ENCODE measurements at regions not wholly inside any gene's neighbourhood (a gene's known extent, or its start where the extent isn't known, plus 50 kb on each side); places are given as distances from the start of the nearest gene placed in this dataset.

- 53% methylated on average over 5 of the region's 7 CpGs for WGBS (ENCODE audit: insufficient coverage)
- ATAC-seq (replicated peaks in 1 of 4): no peak
- DNase-seq: no peak
- ChIA-PET CTCF (no interaction called here), POLR2A (no interaction called here)
- H3K27me3 Mint-ChIP-seq: peaks cover 11 to 17% of the 10 kb centered on the region in 2 donors
- H3K4me3 Mint-ChIP-seq: no peak overlapping the region
- H3K9me3 ChIP-seq: no peaks in the 10 kb centered on the region
- H3K4me1 ChIP-seq (ENCODE audit: control insufficient read depth in 1 of 2, extremely low read depth in 1 of 2, insufficient read depth in 2 of 2, low read length in 2 of 2): no peaks in the 10 kb centered on the region
- H3K36me3 ChIP-seq (ENCODE audit: control insufficient read depth in 2 of 2, extremely low read depth in 1 of 2, insufficient read depth in 1 of 2, low read length in 1 of 2): no peaks in the 10 kb centered on the region
- H3K4me3 ChIP-seq (ENCODE audit: control insufficient read depth in 1 of 2, extremely low read depth in 1 of 2, low read length in 1 of 2): no peak overlapping the region
- H3K27ac Mint-ChIP-seq: no peak overlapping the region
- no peak overlapping the region for H3K27ac ChIP-seq (ENCODE audit: low read length)
- no peaks in the 10 kb centered on the region for H3K4me1 Mint-ChIP-seq
- H3K27me3 ChIP-seq (replicated peaks in 1 of 2; ENCODE audit: control insufficient read depth in 2 of 2, extremely low read depth in 1 of 2, insufficient read depth in 2 of 2, low read length in 1 of 2): peaks cover 0 to 13% of the 10 kb centered on the region in 2 experiments
- no peaks in the 10 kb centered on the region for H3K36me3 Mint-ChIP-seq
- no peaks in the 10 kb centered on the region for H3K9me3 Mint-ChIP-seq
Observed at GRCh38 chr11:8318536-8318935, 54.9 kb upstream of the LMO1 start.

GRCh38 chr11:8317159-8317558 is 53.5 kb upstream of the LMO1 start:
- no peak overlapping the region for H3K4me3 Mint-ChIP-seq
- no peaks in the 10 kb centered on the region for H3K9me3 ChIP-seq
- POLR2A ChIA-PET: no interaction called here
- H3K27me3 ChIP-seq (replicated peaks in 1 of 2; ENCODE audit: control insufficient read depth in 2 of 2, extremely low read depth in 1 of 2, insufficient read depth in 2 of 2, low read length in 1 of 2): peaks cover 0 to 20% of the 10 kb centered on the region in 2 experiments
- no peak for DNase-seq
- H3K4me1 ChIP-seq (ENCODE audit: control insufficient read depth in 1 of 2, extremely low read depth in 1 of 2, insufficient read depth in 2 of 2, low read length in 2 of 2): no peaks in the 10 kb centered on the region
- 80% methylated on average over 2 of the region's 2 CpGs for WGBS (ENCODE audit: insufficient coverage)
- H3K4me1 Mint-ChIP-seq: no peaks in the 10 kb centered on the region
- H3K36me3 Mint-ChIP-seq: no peaks in the 10 kb centered on the region
- H3K9me3 Mint-ChIP-seq: no peaks in the 10 kb centered on the region
- no peak for ATAC-seq (replicated peaks in 1 of 4)
- H3K27ac ChIP-seq (ENCODE audit: low read length): no peak overlapping the region
- no peak overlapping the region for H3K4me3 ChIP-seq (ENCODE audit: control insufficient read depth in 1 of 2, extremely low read depth in 1 of 2, low read length in 1 of 2)
- CTCF ChIA-PET: no interaction called here
- peaks cover 11 to 17% of the 10 kb centered on the region in 2 donors for H3K27me3 Mint-ChIP-seq
- H3K36me3 ChIP-seq (ENCODE audit: control insufficient read depth in 2 of 2, extremely low read depth in 1 of 2, insufficient read depth in 1 of 2, low read length in 1 of 2): no peaks in the 10 kb centered on the region
- H3K27ac Mint-ChIP-seq: no peak overlapping the region

- POLR2A ChIA-PET: no interaction called here
- H3K36me3 Mint-ChIP-seq: no peaks in the 10 kb centered on the region
- H3K4me1 Mint-ChIP-seq: no peaks in the 10 kb centered on the region
- no peaks in the 10 kb centered on the region for H3K4me1 ChIP-seq (ENCODE audit: control insufficient read depth in 1 of 2, extremely low read depth in 1 of 2, insufficient read depth in 2 of 2, low read length in 2 of 2)
- no peak overlapping the region for H3K27ac Mint-ChIP-seq
- H3K27me3 Mint-ChIP-seq: peaks cover 11 to 17% of the 10 kb centered on the region in 2 donors
- ATAC-seq (replicated peaks in 1 of 4) (no peak), DNase-seq (no peak)
- no peaks in the 10 kb centered on the region for H3K36me3 ChIP-seq (ENCODE audit: control insufficient read depth in 2 of 2, extremely low read depth in 1 of 2, insufficient read depth in 1 of 2, low read length in 1 of 2)
- no peaks in the 10 kb centered on the region for H3K9me3 ChIP-seq
- no peaks in the 10 kb centered on the region for H3K9me3 Mint-ChIP-seq
- 93% methylated on average over 3 of the region's 9 CpGs for WGBS (ENCODE audit: insufficient coverage)
- no peak overlapping the region for H3K4me3 ChIP-seq (ENCODE audit: control insufficient read depth in 1 of 2, extremely low read depth in 1 of 2, low read length in 1 of 2)
- no peak overlapping the region for H3K27ac ChIP-seq (ENCODE audit: low read length)
- CTCF ChIA-PET: no interaction called here
- H3K4me3 Mint-ChIP-seq: no peak overlapping the region
- H3K27me3 ChIP-seq (replicated peaks in 1 of 2; ENCODE audit: control insufficient read depth in 2 of 2, extremely low read depth in 1 of 2, insufficient read depth in 2 of 2, low read length in 1 of 2): peaks cover 0 to 18% of the 10 kb centered on the region in 2 experiments
Observed at GRCh38 chr11:8315954-8316353, 52.3 kb upstream of the LMO1 start.

- Mint-ChIP-seq H3K4me1 (no peaks in the 10 kb centered on the region), H3K27me3 (peaks cover 11 to 17% of the 10 kb centered on the region in 2 donors), H3K4me3 (no peak overlapping the region), H3K36me3 (no peaks in the 10 kb centered on the region), H3K27ac (no peak overlapping the region), H3K9me3 (no peaks in the 10 kb centered on the region)
- Histone ChIP-seq H3K4me1 (ENCODE audit: control insufficient read depth in 1 of 2, extremely low read depth in 1 of 2, insufficient read depth in 2 of 2, low read length in 2 of 2) (no peaks in the 10 kb centered on the region), H3K27ac (ENCODE audit: low read length) (no peak overlapping the region), H3K4me3 (ENCODE audit: control insufficient read depth in 1 of 2, extremely low read depth in 1 of 2, low read length in 1 of 2) (no peak overlapping the region), H3K36me3 (ENCODE audit: control insufficient read depth in 2 of 2, extremely low read depth in 1 of 2, insufficient read depth in 1 of 2, low read length in 1 of 2) (no peaks in the 10 kb centered on the region), H3K27me3 (replicated peaks in 1 of 2; ENCODE audit: control insufficient read depth in 2 of 2, extremely low read depth in 1 of 2, insufficient read depth in 2 of 2, low read length in 1 of 2) (peaks cover 0 to 18% of the 10 kb centered on the region in 2 experiments), H3K9me3 (no peaks in the 10 kb centered on the region)
- ATAC-seq (replicated peaks in 1 of 4) (no peak), DNase-seq (no peak)
- POLR2A ChIA-PET: interaction anchor here in 1 of 2 donors (0.7 kb wide), 1 partner anchor 28 kb away, joined by 3 read pairs; no protein-coding TSS in a partner anchor
- CTCF ChIA-PET: no interaction called here
- 100% methylated on average over 4 of the region's 18 CpGs for WGBS (ENCODE audit: insufficient coverage)
Observed at GRCh38 chr11:8315463-8315862, 51.8 kb upstream of the LMO1 start.

GRCh38 chr11:8314916-8315315 is 51.2 kb upstream of the LMO1 start:
- Histone ChIP-seq H3K4me1 (ENCODE audit: control insufficient read depth in 1 of 2, extremely low read depth in 1 of 2, insufficient read depth in 2 of 2, low read length in 2 of 2) (no peaks in the 10 kb centered on the region), H3K4me3 (ENCODE audit: control insufficient read depth in 1 of 2, extremely low read depth in 1 of 2, low read length in 1 of 2) (no peak overlapping the region), H3K36me3 (ENCODE audit: control insufficient read depth in 2 of 2, extremely low read depth in 1 of 2, insufficient read depth in 1 of 2, low read length in 1 of 2) (no peaks in the 10 kb centered on the region), H3K27ac (ENCODE audit: low read length) (no peak overlapping the region), H3K9me3 (no peaks in the 10 kb centered on the region), H3K27me3 (replicated peaks in 1 of 2; ENCODE audit: control insufficient read depth in 2 of 2, extremely low read depth in 1 of 2, insufficient read depth in 2 of 2, low read length in 1 of 2) (peaks cover 0 to 18% of the 10 kb centered on the region in 2 experiments)
- Mint-ChIP-seq H3K4me3 (no peak overlapping the region), H3K4me1 (no peaks in the 10 kb centered on the region), H3K27ac (no peak overlapping the region), H3K27me3 (peaks cover 7 to 12% of the 10 kb centered on the region in 2 donors), H3K9me3 (no peaks in the 10 kb centered on the region), H3K36me3 (no peaks in the 10 kb centered on the region)
- no peak for ATAC-seq (replicated peaks in 1 of 4)
- 84% methylated on average over 6 of the region's 7 CpGs for WGBS (ENCODE audit: insufficient coverage)
- DNase-seq: no peak
- POLR2A ChIA-PET: interaction anchor here in 1 of 2 donors (0.7 kb wide), 1 partner anchor 29 kb away, joined by 3 read pairs; no protein-coding TSS in a partner anchor
- CTCF ChIA-PET: interaction anchor here in 1 of 2 donors (0.6 kb wide), 1 partner anchor 259 kb away, joined by 4 read pairs; no protein-coding TSS in a partner anchor

- no peaks in the 10 kb centered on the region for H3K4me1 Mint-ChIP-seq
- ChIA-PET POLR2A (no interaction called here), CTCF (no interaction called here)
- Histone ChIP-seq H3K4me1 (ENCODE audit: control insufficient read depth in 1 of 2, extremely low read depth in 1 of 2, insufficient read depth in 2 of 2, low read length in 2 of 2) (no peaks in the 10 kb centered on the region), H3K9me3 (no peaks in the 10 kb centered on the region), H3K36me3 (ENCODE audit: control insufficient read depth in 2 of 2, extremely low read depth in 1 of 2, insufficient read depth in 1 of 2, low read length in 1 of 2) (no peaks in the 10 kb centered on the region), H3K27me3 (replicated peaks in 1 of 2; ENCODE audit: control insufficient read depth in 2 of 2, extremely low read depth in 1 of 2, insufficient read depth in 2 of 2, low read length in 1 of 2) (peaks cover 0 to 10% of the 10 kb centered on the region in 2 experiments), H3K27ac (ENCODE audit: low read length) (no peak overlapping the region), H3K4me3 (ENCODE audit: control insufficient read depth in 1 of 2, extremely low read depth in 1 of 2, low read length in 1 of 2) (no peak overlapping the region)
- no peak for ATAC-seq (replicated peaks in 1 of 4)
- H3K27me3 Mint-ChIP-seq: peaks cover 2 to 8% of the 10 kb centered on the region in 2 donors
- H3K27ac Mint-ChIP-seq: no peak overlapping the region
- WGBS (ENCODE audit: insufficient coverage): 72% methylated on average over 5 of the region's 6 CpGs
- no peak overlapping the region for H3K4me3 Mint-ChIP-seq
- H3K9me3 Mint-ChIP-seq: no peaks in the 10 kb centered on the region
- no peaks in the 10 kb centered on the region for H3K36me3 Mint-ChIP-seq
- DNase-seq: no peak
Observed at GRCh38 chr11:8313504-8314090, 49.9 kb upstream of the LMO1 start.

Data from T-cell (primary cell).